ENCODE measurements at regions not wholly inside any gene's neighbourhood (a gene's known extent, or its start where the extent isn't known, plus 50 kb on each side); places are given as distances from the start of the nearest gene placed in this dataset.

DNA sequence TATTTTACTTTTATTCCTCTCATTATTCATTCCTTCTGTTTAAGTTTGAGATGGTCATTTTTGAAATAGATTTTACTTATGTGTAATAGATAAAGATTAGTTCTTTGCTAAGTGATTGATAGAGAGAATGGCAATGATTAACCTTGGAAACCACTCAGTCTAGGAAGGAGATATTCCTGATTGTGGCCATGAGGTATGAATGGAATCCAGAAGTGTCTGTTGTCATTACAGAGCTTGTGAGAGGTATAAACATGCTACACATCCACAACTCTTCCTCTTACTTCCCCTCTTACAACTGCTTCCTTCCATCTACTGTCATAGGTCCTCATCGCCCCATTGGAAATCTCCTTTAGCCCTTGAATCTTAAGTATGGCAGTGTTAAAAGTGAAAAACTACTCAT is 988.8 kb upstream of the B3GALT2 start:
- H3K36me3 ChIP-seq (ENCODE audit: low read depth), result no peaks in the 10 kb centered on the region
- BruUV-seq (replicated peaks), result no TSS peak
- intact Hi-C loops (cut with micrococcal nuclease; ENCODE audit: unreplicated experiment), result no loop called here
- no peaks in the 10 kb centered on the region for H3K27me3 ChIP-seq (ENCODE audit: insufficient read depth, low read depth)
- H3K4me3 ChIP-seq, result no peak overlapping the region
- no peaks in the 10 kb centered on the region for H4K20me1 ChIP-seq (ENCODE audit: insufficient read depth)
- H3K79me2 ChIP-seq (ENCODE audit: low read depth), result no peaks in the 10 kb centered on the region
- no peaks in the 10 kb centered on the region for H3F3A ChIP-seq (ENCODE audit: insufficient read depth, low read depth)
- ChIA-PET POLR2A (ENCODE audit: unreplicated experiment) (no interaction called here), CTCF (no interaction called here)
- DNase-seq, result no peak
- H2AFZ ChIP-seq, result no peak overlapping the region
- no peaks in the 10 kb centered on the region for H3K9me2 ChIP-seq (ENCODE audit: insufficient read depth)
- H3K4me2 ChIP-seq, result no peak overlapping the region
- no peaks in the 10 kb centered on the region for H3K9me3 ChIP-seq (ENCODE audit: insufficient read depth, low read depth)
- TF ChIP-seq, protein P1, sequence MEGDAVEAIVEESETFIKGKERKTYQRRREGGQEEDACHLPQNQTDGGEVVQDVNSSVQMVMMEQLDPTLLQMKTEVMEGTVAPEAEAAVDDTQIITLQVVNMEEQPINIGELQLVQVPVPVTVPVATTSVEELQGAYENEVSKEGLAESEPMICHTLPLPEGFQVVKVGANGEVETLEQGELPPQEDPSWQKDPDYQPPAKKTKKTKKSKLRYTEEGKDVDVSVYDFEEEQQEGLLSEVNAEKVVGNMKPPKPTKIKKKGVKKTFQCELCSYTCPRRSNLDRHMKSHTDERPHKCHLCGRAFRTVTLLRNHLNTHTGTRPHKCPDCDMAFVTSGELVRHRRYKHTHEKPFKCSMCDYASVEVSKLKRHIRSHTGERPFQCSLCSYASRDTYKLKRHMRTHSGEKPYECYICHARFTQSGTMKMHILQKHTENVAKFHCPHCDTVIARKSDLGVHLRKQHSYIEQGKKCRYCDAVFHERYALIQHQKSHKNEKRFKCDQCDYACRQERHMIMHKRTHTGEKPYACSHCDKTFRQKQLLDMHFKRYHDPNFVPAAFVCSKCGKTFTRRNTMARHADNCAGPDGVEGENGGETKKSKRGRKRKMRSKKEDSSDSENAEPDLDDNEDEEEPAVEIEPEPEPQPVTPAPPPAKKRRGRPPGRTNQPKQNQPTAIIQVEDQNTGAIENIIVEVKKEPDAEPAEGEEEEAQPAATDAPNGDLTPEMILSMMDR (conservative IDR thresholded peaks at IDR 0.05), result no peak
- no peak for TF ChIP-seq EZH2 (IDR thresholded peaks at IDR 0.05; ENCODE audit: low read depth)
- H3K4me1 ChIP-seq (replicated peaks; ENCODE audit: insufficient read depth), result no peaks in the 10 kb centered on the region
- no peak overlapping the region for H3K27ac ChIP-seq

DNA sequence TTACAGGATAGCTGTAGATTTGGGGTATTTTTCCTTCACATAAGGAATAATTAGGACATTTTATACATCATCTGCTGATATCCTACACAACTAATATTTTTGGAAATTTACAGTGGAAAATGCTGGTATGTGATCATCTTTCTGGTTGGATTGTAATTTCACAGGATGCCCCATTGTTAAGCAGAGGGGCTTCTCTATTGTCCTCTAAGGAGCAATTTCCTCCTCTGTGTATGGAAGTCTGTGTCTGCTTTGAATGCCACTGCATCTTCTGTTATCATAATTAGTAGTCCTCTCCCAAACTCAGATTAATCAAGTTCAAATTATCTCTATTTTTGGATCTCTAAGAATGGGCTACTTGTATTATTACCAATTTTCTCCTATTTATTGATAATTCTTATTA is 988.1 kb upstream of the B3GALT2 start:
- Histone ChIP-seq H4K20me1 (ENCODE audit: insufficient read depth) (no peaks in the 10 kb centered on the region), H3K27ac (no peak overlapping the region), H3K4me3 (no peak overlapping the region), H3K4me1 (replicated peaks; ENCODE audit: insufficient read depth) (no peaks in the 10 kb centered on the region), H3K79me2 (ENCODE audit: low read depth) (no peaks in the 10 kb centered on the region), H3K9me2 (ENCODE audit: insufficient read depth) (no peaks in the 10 kb centered on the region), H2AFZ (no peak overlapping the region), H3K36me3 (ENCODE audit: low read depth) (no peaks in the 10 kb centered on the region), H3F3A (ENCODE audit: insufficient read depth, low read depth) (no peaks in the 10 kb centered on the region), H3K9me3 (ENCODE audit: insufficient read depth, low read depth) (no peaks in the 10 kb centered on the region), H3K4me2 (no peak overlapping the region), H3K27me3 (ENCODE audit: insufficient read depth, low read depth) (no peaks in the 10 kb centered on the region)
- POLR2A ChIA-PET (ENCODE audit: unreplicated experiment), result no interaction called here
- DNase-seq, result no peak
- BruUV-seq (replicated peaks), result no TSS peak
- intact Hi-C loops (cut with micrococcal nuclease; ENCODE audit: unreplicated experiment), result no loop called here
- CTCF ChIA-PET, result no interaction called here
- TF ChIP-seq, protein P1 (conservative IDR thresholded peaks at IDR 0.05), result no peak
- TF ChIP-seq EZH2 (IDR thresholded peaks at IDR 0.05; ENCODE audit: low read depth), result no peak

DNA sequence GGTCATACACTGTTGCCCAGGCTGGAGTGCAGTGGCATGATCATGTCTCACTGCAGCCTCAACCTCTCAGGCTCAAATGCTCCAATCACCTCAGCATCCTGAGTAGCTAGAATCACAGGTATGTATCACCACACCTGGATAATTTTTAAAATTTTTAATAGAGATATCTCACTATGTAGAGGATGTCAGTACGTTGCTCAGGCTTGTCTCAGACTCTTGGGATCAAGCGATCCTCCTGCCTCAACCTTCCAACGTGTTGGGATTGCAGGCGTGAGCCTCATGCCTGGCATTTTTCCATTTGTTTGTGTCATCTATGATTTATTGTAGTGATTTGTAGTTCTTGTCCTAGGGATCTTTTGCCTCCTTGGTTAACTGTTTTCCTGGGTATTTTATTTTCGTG is 985.2 kb upstream of the B3GALT2 start:
- DNase-seq, result no peak
- TF ChIP-seq, protein P1 (conservative IDR thresholded peaks at IDR 0.05), result no peak
- Histone ChIP-seq H3K9me3 (ENCODE audit: insufficient read depth, low read depth) (no peaks in the 10 kb centered on the region), H3K27me3 (ENCODE audit: insufficient read depth, low read depth) (no peaks in the 10 kb centered on the region), H3K36me3 (ENCODE audit: low read depth) (no peaks in the 10 kb centered on the region), H3K4me1 (replicated peaks; ENCODE audit: insufficient read depth) (no peaks in the 10 kb centered on the region), H3K27ac (no peak overlapping the region), H4K20me1 (ENCODE audit: insufficient read depth) (no peaks in the 10 kb centered on the region), H3K4me3 (no peak overlapping the region), H3K4me2 (no peak overlapping the region), H2AFZ (no peak overlapping the region), H3K9me2 (ENCODE audit: insufficient read depth) (no peaks in the 10 kb centered on the region), H3K79me2 (ENCODE audit: low read depth) (no peaks in the 10 kb centered on the region), H3F3A (ENCODE audit: insufficient read depth, low read depth) (no peaks in the 10 kb centered on the region)
- no TSS peak for BruUV-seq (replicated peaks)
- ChIA-PET CTCF (no interaction called here), POLR2A (ENCODE audit: unreplicated experiment) (no interaction called here)
- intact Hi-C loops (cut with micrococcal nuclease; ENCODE audit: unreplicated experiment), result no loop called here

Measured in PC-9 (cell line).